Tibial nerve (tissue), 4 donors: ENCODE measurements at regions not wholly inside any gene's neighbourhood (a gene's known extent, or its start where the extent isn't known, plus 50 kb on each side); places are given as distances from the start of the nearest gene placed in this dataset.

Experiments used
- DNase-seq, 2 donors: peaks; one replicate each; pipeline ENCODE4 v3.0.0-alpha.2; 2019; ENCODE audit warnings: low spot score in 2 of 2
- H3K27ac ChIP-seq, 4 donors: fragments of 200-600 bp; sonication (generic) in 3 of 4; one replicate each; pipeline ENCODE4 v1.5.1; 2017 to 2019; ENCODE audit warnings: mild to moderate bottlenecking in 1 of 4
- H3K27me3 ChIP-seq, 2 donors: fragments of 200-600 bp; sonication (generic) in 1 of 2; one replicate each; pipeline versions ENCODE4 v1.5.1 to v1.6.0; 2017 to 2019
- H3K36me3 ChIP-seq, 3 donors: fragments of 200-600 bp; sonication (generic); one replicate each; pipeline ENCODE4 v1.5.1; 2018 to 2019
- H3K4me1 ChIP-seq, 4 donors: fragments of 200-600 bp; sonication (generic) in 3 of 4; one replicate each; pipeline ENCODE4 v1.5.1; 2017 to 2019
- H3K4me3 ChIP-seq, 4 donors: fragments of 200-600 bp; sonication (generic) in 3 of 4; one replicate each; pipeline ENCODE4 v1.5.1; 2017 to 2019; ENCODE audit warnings: mild to moderate bottlenecking in 1 of 4, moderate library complexity in 1 of 4
- H3K9me3 ChIP-seq, 4 donors: fragments of 200-600 bp; sonication (generic) in 3 of 4; one replicate each; pipeline ENCODE4 v1.5.1; 2017 to 2019
- CTCF ChIP-seq, 5 experiments: fragments of 200-600 bp in 3 of 5; fragments of 450-650 bp in 2 of 5; sonication (generic) in 3 of 5; IDR thresholded peaks; one replicate each; pipeline ENCODE4 v1.5.1; 2016 to 2019; ENCODE audit warnings: antibody characterized with exemption in 5 of 5, mild to moderate bottlenecking in 3 of 5, moderate library complexity in 2 of 5
- EP300 ChIP-seq, 2 donors: sonication (generic); formaldehyde crosslinking; IDR thresholded peaks; one replicate each; pipeline ENCODE4 v1.6.1; 2017; ENCODE audit warnings: antibody characterized with exemption in 2 of 2, mild to moderate bottlenecking in 1 of 2
- POLR2A ChIP-seq, 2 donors: fragments of 450-650 bp; IDR thresholded peaks; one replicate each; pipeline ENCODE4 v1.6.1; 2017; ENCODE audit warnings: antibody characterized with exemption in 2 of 2, mild to moderate bottlenecking in 2 of 2, moderate library complexity in 2 of 2
- WGBS, 2 donors: methylation state at CpG; one replicate each; pipeline ENCODE4 v1.1.5; 2018; 5-methylcytosine and 5-hydroxymethylcytosine counted together

GRCh38 chr20:51199920-51200319 lies 177.0 kb upstream of the KCNG1 start:
- no peak for TF ChIP-seq CTCF (IDR thresholded peaks at IDR 0.05)
- TF ChIP-seq EP300 (IDR thresholded peaks at IDR 0.05): no peak
- TF ChIP-seq POLR2A (IDR thresholded peaks at IDR 0.05): no peak
- DNase-seq: no peak
- Histone ChIP-seq H3K4me3 (no peak overlapping the region), H3K27me3 (peaks cover 0 to 8% of the 10 kb centered on the region in 2 donors), H3K9me3 (no peaks in the 10 kb centered on the region), H3K27ac (no peak overlapping the region), H3K36me3 (no peaks in the 10 kb centered on the region), H3K4me1 (no peaks in the 10 kb centered on the region)
- WGBS, 2 donors: 70 to 73% methylated on average over 6 of the region's 6 CpGs

GRCh38 chr20:51198876-51199523 lies 176.1 kb upstream of the KCNG1 start:
- 72 to 75% methylated on average over 6 of the region's 6 CpGs for WGBS, 2 donors
- no peak for DNase-seq
- no peak overlapping the region for H3K27ac ChIP-seq

GRCh38 chr20:51198238-51198637 lies 175.3 kb upstream of the KCNG1 start:
- WGBS, 2 donors: 83 to 87% methylated on average over 5 of the region's 5 CpGs
- no peaks in the 10 kb centered on the region for H3K36me3 ChIP-seq
- peaks cover 0 to 8% of the 10 kb centered on the region in 2 donors for H3K27me3 ChIP-seq
- no peak overlapping the region for H3K4me3 ChIP-seq
- TF ChIP-seq CTCF (IDR thresholded peaks at IDR 0.05): no peak
- no peaks in the 10 kb centered on the region for H3K4me1 ChIP-seq
- no peak for DNase-seq
- H3K9me3 ChIP-seq: no peaks in the 10 kb centered on the region
- no peak overlapping the region for H3K27ac ChIP-seq

More at GRCh38 chr20:51198876-51199523, 176.1 kb upstream of the KCNG1 start:
- Histone ChIP-seq H3K9me3 (no peaks in the 10 kb centered on the region), H3K36me3 (no peaks in the 10 kb centered on the region), H3K27me3 (peaks cover 0 to 8% of the 10 kb centered on the region in 2 donors), H3K4me3 (no peak overlapping the region), H3K4me1 (no peaks in the 10 kb centered on the region)
- TF ChIP-seq EP300 (IDR thresholded peaks at IDR 0.05) (no peak), CTCF (IDR thresholded peaks at IDR 0.05) (no peak), POLR2A (IDR thresholded peaks at IDR 0.05) (no peak)

- Histone ChIP-seq H3K36me3 (no peaks in the 10 kb centered on the region), H3K27me3 (peaks cover 0 to 8% of the 10 kb centered on the region in 2 donors), H3K27ac (peak overlapping the region in 2 of 4 donors; percentile 13 to 65), H3K4me1 (no peaks in the 10 kb centered on the region), H3K9me3 (no peaks in the 10 kb centered on the region), H3K4me3 (no peak overlapping the region)
- 62 to 71% methylated on average over 11 of the region's 11 CpGs for WGBS, 2 donors
- no peak for TF ChIP-seq POLR2A (IDR thresholded peaks at IDR 0.05)
- no peak for TF ChIP-seq CTCF (IDR thresholded peaks at IDR 0.05)
- TF ChIP-seq EP300 (IDR thresholded peaks at IDR 0.05): no peak
- DNase-seq: no peak
Observed at GRCh38 chr20:51196991-51197651, 174.2 kb upstream of the KCNG1 start.

GRCh38 chr20:51195990-51196389 lies 173.1 kb upstream of the KCNG1 start:
- Histone ChIP-seq H3K4me3 (no peak overlapping the region), H3K27ac (peak overlapping the region in 1 of 4 donors; percentile 65), H3K27me3 (peaks cover 0 to 8% of the 10 kb centered on the region in 2 donors), H3K9me3 (no peaks in the 10 kb centered on the region), H3K36me3 (no peaks in the 10 kb centered on the region), H3K4me1 (peaks cover 0 to under 1% (median 0%) of the 10 kb centered on the region in 4 donors)
- no peak for DNase-seq
- no peak for TF ChIP-seq POLR2A (IDR thresholded peaks at IDR 0.05)
- TF ChIP-seq CTCF (IDR thresholded peaks at IDR 0.05): no peak
- TF ChIP-seq EP300 (IDR thresholded peaks at IDR 0.05): no peak
- 94 to 95% methylated on average over 5 of the region's 5 CpGs for WGBS, 2 donors
